ENCODE measurements at regions not wholly inside any gene's neighbourhood (a gene's known extent, or its start where the extent isn't known, plus 50 kb on each side); places are given as distances from the start of the nearest gene placed in this dataset.

- TF ChIP-seq POLR2AphosphoS5 (IDR thresholded peaks at IDR 0.05) (no peak), CTCF (IDR thresholded peaks at IDR 0.05) (no peak), POLR2A (IDR thresholded peaks at IDR 0.05) (no peak), EP300 (IDR thresholded peaks at IDR 0.05) (no peak)
Observed at GRCh38 chr4:19615086-19615689, 636.5 kb upstream of the SLIT2 start.
